ENCODE measurements at regions not wholly inside any gene's neighbourhood (a gene's known extent, or its start where the extent isn't known, plus 50 kb on each side); places are given as distances from the start of the nearest gene placed in this dataset.

- Mint-ChIP-seq H3K27ac (no peak overlapping the region), H3K36me3 (ENCODE audit: low read depth) (no peaks in the 10 kb centered on the region), H3K4me1 (no peaks in the 10 kb centered on the region), H3K27me3 (no peaks in the 10 kb centered on the region), H3K9me3 (ENCODE audit: low read depth) (no peaks in the 10 kb centered on the region), H3K4me3 (no peak overlapping the region)
- DNase-seq: no peak
- ChIA-PET POLR2A (no interaction called here), CTCF (no interaction called here)
- intact Hi-C loops (cut with DNase I, micrococcal nuclease): no loop called here
- no peak for ATAC-seq
These were observed 75.4 kb upstream of the LRATD1 start for GRCh38 chr2:14557111-14557510.

- Mint-ChIP-seq H3K27me3 (no peaks in the 10 kb centered on the region), H3K4me1 (no peaks in the 10 kb centered on the region), H3K9me3 (ENCODE audit: low read depth) (no peaks in the 10 kb centered on the region), H3K36me3 (ENCODE audit: low read depth) (no peaks in the 10 kb centered on the region), H3K4me3 (no peak overlapping the region), H3K27ac (no peak overlapping the region)
- ChIA-PET CTCF (no interaction called here), POLR2A (no interaction called here)
- ATAC-seq (no peak), DNase-seq (no peak)
- intact Hi-C loops (cut with DNase I, micrococcal nuclease): no loop called here
These were observed 74.6 kb upstream of the LRATD1 start for GRCh38 chr2:14557916-14558315.

- H3K36me3 Mint-ChIP-seq (ENCODE audit: low read depth): no peaks in the 10 kb centered on the region
- intact Hi-C loops (cut with DNase I, micrococcal nuclease): no loop called here
- POLR2A ChIA-PET: no interaction called here
- no peak for ATAC-seq
- no peaks in the 10 kb centered on the region for H3K9me3 Mint-ChIP-seq (ENCODE audit: low read depth)
- no peak overlapping the region for H3K4me3 Mint-ChIP-seq
- no peaks in the 10 kb centered on the region for H3K27me3 Mint-ChIP-seq
- no peak for DNase-seq
- CTCF ChIA-PET: no interaction called here
- H3K4me1 Mint-ChIP-seq: no peaks in the 10 kb centered on the region
- no peak overlapping the region for H3K27ac Mint-ChIP-seq
These were observed 74.1 kb upstream of the LRATD1 start for GRCh38 chr2:14558335-14558919.

- ATAC-seq (no peak), DNase-seq (no peak)
- CTCF ChIA-PET: interaction anchor here (0.5 kb wide), 1 partner anchor 15 kb away, joined by 4 read pairs; no protein-coding TSS in a partner anchor
These were observed 71.8 kb upstream of the LRATD1 start for GRCh38 chr2:14560716-14561115.

GRCh38 chr2:14563324-14563723 is 69.2 kb upstream of the LRATD1 start:
- no peaks in the 10 kb centered on the region for H3K27me3 Mint-ChIP-seq
- H3K4me1 Mint-ChIP-seq: no peaks in the 10 kb centered on the region
- no peak overlapping the region for H3K27ac Mint-ChIP-seq
- H3K4me3 Mint-ChIP-seq: no peak overlapping the region
- DNase-seq (no peak), ATAC-seq (no peak)
- H3K9me3 Mint-ChIP-seq (ENCODE audit: low read depth): no peaks in the 10 kb centered on the region
- intact Hi-C loops (cut with DNase I, micrococcal nuclease): no loop called here
- no peaks in the 10 kb centered on the region for H3K36me3 Mint-ChIP-seq (ENCODE audit: low read depth)
- POLR2A ChIA-PET: no interaction called here
- CTCF ChIA-PET: interaction anchor here (0.9 kb wide), 1 partner anchor 43 kb away, joined by 3 read pairs; no protein-coding TSS in a partner anchor

More at GRCh38 chr2:14560716-14561115, 71.8 kb upstream of the LRATD1 start:
- Mint-ChIP-seq H3K4me1 (no peaks in the 10 kb centered on the region), H3K9me3 (ENCODE audit: low read depth) (no peaks in the 10 kb centered on the region), H3K4me3 (no peak overlapping the region), H3K27me3 (no peaks in the 10 kb centered on the region), H3K27ac (no peak overlapping the region), H3K36me3 (ENCODE audit: low read depth) (no peaks in the 10 kb centered on the region)
- intact Hi-C loops (cut with DNase I, micrococcal nuclease): no loop called here
- POLR2A ChIA-PET: no interaction called here

GRCh38 chr2:14565666-14566065 is 66.9 kb upstream of the LRATD1 start:
- H3K36me3 Mint-ChIP-seq (ENCODE audit: low read depth): no peaks in the 10 kb centered on the region
- H3K4me3 Mint-ChIP-seq: no peak overlapping the region
- DNase-seq (no peak), ATAC-seq (no peak)
- ChIA-PET CTCF (no interaction called here), POLR2A (no interaction called here)
- H3K27ac Mint-ChIP-seq: no peak overlapping the region
- H3K4me1 Mint-ChIP-seq: no peaks in the 10 kb centered on the region
- H3K9me3 Mint-ChIP-seq (ENCODE audit: low read depth): no peaks in the 10 kb centered on the region
- H3K27me3 Mint-ChIP-seq: no peaks in the 10 kb centered on the region
- intact Hi-C loops (cut with DNase I, micrococcal nuclease): no loop called here

GRCh38 chr2:14567561-14567960 is 65.0 kb upstream of the LRATD1 start:
- Mint-ChIP-seq H3K4me3 (no peak overlapping the region), H3K9me3 (ENCODE audit: low read depth) (no peaks in the 10 kb centered on the region), H3K4me1 (no peaks in the 10 kb centered on the region), H3K27ac (no peak overlapping the region), H3K27me3 (no peaks in the 10 kb centered on the region), H3K36me3 (ENCODE audit: low read depth) (no peaks in the 10 kb centered on the region)
- POLR2A ChIA-PET: no interaction called here
- CTCF ChIA-PET: no interaction called here
- DNase-seq: no peak
- ATAC-seq: no peak
- intact Hi-C loops (cut with DNase I, micrococcal nuclease): no loop called here

- Mint-ChIP-seq H3K27ac (no peak overlapping the region), H3K9me3 (ENCODE audit: low read depth) (no peaks in the 10 kb centered on the region), H3K4me1 (no peaks in the 10 kb centered on the region), H3K27me3 (peaks cover 2% of the 10 kb centered on the region), H3K36me3 (ENCODE audit: low read depth) (no peaks in the 10 kb centered on the region), H3K4me3 (no peak overlapping the region)
- CTCF ChIA-PET: no interaction called here
- intact Hi-C loops (cut with DNase I, micrococcal nuclease): no loop called here
- DNase-seq (no peak), ATAC-seq (no peak)
- POLR2A ChIA-PET: no interaction called here
These were observed 63.2 kb upstream of the LRATD1 start for GRCh38 chr2:14569294-14569693.

- H3K4me3 Mint-ChIP-seq: no peak overlapping the region
- H3K36me3 Mint-ChIP-seq (ENCODE audit: low read depth): no peaks in the 10 kb centered on the region
- peaks cover 2% of the 10 kb centered on the region for H3K9me3 Mint-ChIP-seq (ENCODE audit: low read depth)
- H3K27ac Mint-ChIP-seq: no peak overlapping the region
- ATAC-seq (no peak), DNase-seq (no peak)
- H3K27me3 Mint-ChIP-seq: peaks cover 4% of the 10 kb centered on the region
- intact Hi-C loops (cut with DNase I, micrococcal nuclease): no loop called here
- H3K4me1 Mint-ChIP-seq: no peaks in the 10 kb centered on the region
- POLR2A ChIA-PET: no interaction called here
- CTCF ChIA-PET: no interaction called here
These were observed 59.9 kb upstream of the LRATD1 start for GRCh38 chr2:14572633-14573032.

- ATAC-seq (no peak), DNase-seq (no peak)
- Mint-ChIP-seq H3K9me3 (ENCODE audit: low read depth) (peaks cover 2% of the 10 kb centered on the region), H3K27me3 (peaks cover 4% of the 10 kb centered on the region), H3K4me1 (no peaks in the 10 kb centered on the region), H3K27ac (no peak overlapping the region), H3K4me3 (no peak overlapping the region), H3K36me3 (ENCODE audit: low read depth) (no peaks in the 10 kb centered on the region)
- ChIA-PET CTCF (interaction anchor here (0.7 kb wide), 1 partner anchor 575 kb away, joined by 3 read pairs; no protein-coding TSS in a partner anchor), POLR2A (interaction anchor here (0.6 kb wide), 1 partner anchor 476 kb away, joined by 3 read pairs; no protein-coding TSS in a partner anchor)
- intact Hi-C loops (cut with DNase I, micrococcal nuclease): no loop called here
These were observed 54.7 kb upstream of the LRATD1 start for GRCh38 chr2:14577843-14578242.
